ENCODE measurements at regions not wholly inside any gene's neighbourhood (a gene's known extent, or its start where the extent isn't known, plus 50 kb on each side); places are given as distances from the start of the nearest gene placed in this dataset.

DNA sequence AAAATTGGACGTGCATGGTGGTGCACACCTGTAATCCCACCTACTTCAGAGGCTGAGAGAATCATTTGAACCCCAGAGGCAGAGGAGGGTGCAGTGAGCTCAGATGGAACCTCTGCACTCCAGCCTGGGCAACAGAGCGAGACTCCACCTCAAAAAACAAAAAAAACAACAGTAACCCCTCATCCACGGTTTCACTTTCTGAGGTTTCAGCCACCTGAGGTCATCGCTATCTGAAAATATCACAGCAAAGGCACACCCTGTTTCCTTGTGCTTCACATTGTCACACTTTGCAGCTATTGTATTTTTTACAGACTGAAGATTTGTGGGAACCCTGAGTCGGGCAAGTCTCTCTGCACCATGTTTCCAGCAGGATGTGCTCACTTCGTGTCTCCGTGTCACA, 54.1 kb upstream of the FOXQ1 start:
- DNase-seq (ENCODE audit: low read depth) = no peak
- no peak overlapping the region for H3K4me3 ChIP-seq (ENCODE audit: low read depth, low read length)
- TF ChIP-seq, protein P1, sequence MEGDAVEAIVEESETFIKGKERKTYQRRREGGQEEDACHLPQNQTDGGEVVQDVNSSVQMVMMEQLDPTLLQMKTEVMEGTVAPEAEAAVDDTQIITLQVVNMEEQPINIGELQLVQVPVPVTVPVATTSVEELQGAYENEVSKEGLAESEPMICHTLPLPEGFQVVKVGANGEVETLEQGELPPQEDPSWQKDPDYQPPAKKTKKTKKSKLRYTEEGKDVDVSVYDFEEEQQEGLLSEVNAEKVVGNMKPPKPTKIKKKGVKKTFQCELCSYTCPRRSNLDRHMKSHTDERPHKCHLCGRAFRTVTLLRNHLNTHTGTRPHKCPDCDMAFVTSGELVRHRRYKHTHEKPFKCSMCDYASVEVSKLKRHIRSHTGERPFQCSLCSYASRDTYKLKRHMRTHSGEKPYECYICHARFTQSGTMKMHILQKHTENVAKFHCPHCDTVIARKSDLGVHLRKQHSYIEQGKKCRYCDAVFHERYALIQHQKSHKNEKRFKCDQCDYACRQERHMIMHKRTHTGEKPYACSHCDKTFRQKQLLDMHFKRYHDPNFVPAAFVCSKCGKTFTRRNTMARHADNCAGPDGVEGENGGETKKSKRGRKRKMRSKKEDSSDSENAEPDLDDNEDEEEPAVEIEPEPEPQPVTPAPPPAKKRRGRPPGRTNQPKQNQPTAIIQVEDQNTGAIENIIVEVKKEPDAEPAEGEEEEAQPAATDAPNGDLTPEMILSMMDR (conservative IDR thresholded peaks at IDR 0.05; ENCODE audit: low read depth, low read length) = no peak

DNA sequence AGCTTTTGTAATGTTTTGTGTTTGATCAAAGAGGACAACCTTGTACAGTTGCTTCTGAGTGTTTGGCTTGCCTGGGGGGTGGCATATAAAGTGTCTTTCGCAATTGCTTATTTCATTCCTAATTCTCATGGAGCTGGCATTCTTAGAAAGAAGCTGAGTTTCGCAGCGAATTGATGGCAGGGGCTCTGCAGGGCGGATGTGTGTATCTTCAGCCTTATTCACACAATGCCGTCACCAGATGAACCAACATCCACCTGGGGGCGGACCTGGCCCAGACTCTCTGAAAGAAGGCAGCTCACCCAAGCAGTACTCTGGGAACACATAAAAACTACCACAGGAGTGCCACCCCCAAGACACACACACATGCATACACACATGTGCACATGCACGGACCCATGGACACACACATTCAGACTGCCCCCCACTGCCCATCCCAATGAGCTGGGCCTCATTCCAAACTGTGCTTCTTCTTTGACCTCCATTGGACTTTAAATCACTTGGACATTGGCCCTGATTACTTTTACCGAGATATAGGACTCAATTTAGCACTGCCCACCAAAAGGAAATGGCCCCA, 55.4 kb upstream of the FOXQ1 start:
- no peak overlapping the region for H3K4me3 ChIP-seq (ENCODE audit: low read depth, low read length)
- DNase-seq (ENCODE audit: low read depth) = no peak
- TF ChIP-seq, protein P1 (conservative IDR thresholded peaks at IDR 0.05; ENCODE audit: low read depth, low read length) = no peak

GRCh38 chr6:1255636-1256365, 56.1 kb upstream of the FOXQ1 start:
- DNase-seq (ENCODE audit: low read depth) = peak; percentile 28
- TF ChIP-seq, protein P1 (conservative IDR thresholded peaks at IDR 0.05; ENCODE audit: low read depth, low read length) = no peak
- no peak overlapping the region for H3K4me3 ChIP-seq (ENCODE audit: low read depth, low read length)

DNA sequence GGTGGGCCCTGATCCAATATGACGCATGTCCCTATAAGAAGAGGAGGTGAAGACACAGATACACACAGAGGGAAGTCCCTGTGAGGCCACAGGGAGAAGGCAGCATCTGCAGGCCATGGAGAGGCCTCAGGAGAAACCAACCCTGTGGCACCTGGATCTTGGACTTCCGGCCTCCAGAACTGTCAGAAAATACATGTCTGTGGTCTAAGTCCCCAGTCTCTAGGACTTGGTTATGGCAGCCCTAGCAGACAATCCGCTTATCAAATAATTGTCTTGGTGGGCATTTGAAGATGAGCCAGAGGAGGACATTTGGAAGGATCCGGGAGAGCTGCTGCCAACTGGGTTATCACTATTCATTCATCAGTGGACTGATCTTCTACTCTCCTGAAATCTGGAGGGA, 57.6 kb upstream of the FOXQ1 start:
- DNase-seq (ENCODE audit: low read depth) = no peak
- H3K4me3 ChIP-seq (ENCODE audit: low read depth, low read length) = no peak overlapping the region
- TF ChIP-seq, protein P1 (conservative IDR thresholded peaks at IDR 0.05; ENCODE audit: low read depth, low read length) = no peak

DNA sequence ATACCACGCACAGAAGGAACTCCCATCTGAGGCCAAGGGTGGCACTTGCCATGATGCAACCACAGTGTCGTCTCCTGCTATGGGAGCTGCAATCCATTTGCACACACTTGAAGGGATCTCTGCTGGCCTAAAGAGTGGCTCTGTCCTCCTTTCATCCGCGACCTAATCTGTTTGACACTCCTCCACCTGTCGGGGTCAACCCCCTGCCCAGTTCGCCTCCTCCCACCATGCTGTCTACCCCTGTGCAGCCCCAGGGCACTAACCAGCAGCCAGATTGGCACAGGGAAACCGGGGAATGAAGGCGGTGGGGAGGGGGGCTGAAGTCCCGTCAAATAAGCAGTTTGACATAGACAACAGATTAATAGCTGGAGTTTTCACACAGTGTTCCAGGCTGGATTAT, 58.1 kb upstream of the FOXQ1 start:
- TF ChIP-seq, protein P1 (conservative IDR thresholded peaks at IDR 0.05; ENCODE audit: low read depth, low read length) = no peak
- no peak for DNase-seq (ENCODE audit: low read depth)
- no peak overlapping the region for H3K4me3 ChIP-seq (ENCODE audit: low read depth, low read length)

DNA sequence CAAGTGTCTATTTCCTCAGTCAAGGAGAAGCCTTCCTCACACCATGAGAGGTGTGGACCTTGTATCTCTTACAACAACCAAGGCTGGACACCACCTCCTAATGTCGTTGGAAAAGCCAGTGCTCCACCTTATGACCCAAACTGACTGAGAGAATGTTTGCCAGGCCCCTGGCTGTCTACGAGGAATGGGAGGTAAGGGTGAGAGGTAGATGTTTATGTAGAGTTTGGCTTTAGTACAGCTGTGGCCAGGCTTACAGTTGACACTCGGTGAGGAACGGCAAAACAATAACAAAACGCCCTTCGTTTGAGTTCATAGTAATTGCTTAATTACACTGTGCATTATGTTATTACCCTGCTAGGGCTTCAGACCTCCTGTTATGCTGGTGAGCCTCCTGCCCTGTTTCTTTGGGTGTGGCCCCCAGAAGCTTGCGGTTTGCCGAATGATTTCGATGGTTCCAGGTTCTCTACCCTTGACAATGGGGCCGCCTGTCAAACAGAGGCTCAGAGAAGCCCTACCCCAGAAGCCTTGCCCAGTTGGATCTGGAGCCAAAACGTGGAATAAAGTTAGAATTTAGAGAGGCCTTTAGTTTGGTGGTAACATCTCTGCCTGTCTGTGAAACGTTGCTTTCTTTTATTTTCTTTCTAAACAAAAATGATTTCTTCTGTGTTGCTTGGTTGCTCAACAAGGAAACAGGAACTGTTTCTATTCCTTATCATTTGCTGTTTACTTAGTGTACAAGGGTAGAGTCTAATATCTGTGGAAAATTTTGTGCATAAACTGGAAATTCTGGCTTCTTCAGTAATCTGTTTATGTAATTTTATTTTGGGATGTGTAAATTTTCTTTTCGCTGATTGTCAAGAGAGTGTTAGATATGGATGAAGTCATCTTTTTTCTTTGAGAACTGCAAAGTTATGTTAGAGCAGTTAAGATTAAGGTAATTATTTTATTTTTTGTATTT, 60.4 kb upstream of the FOXQ1 start:
- TF ChIP-seq, protein P1 (conservative IDR thresholded peaks at IDR 0.05; ENCODE audit: low read depth, low read length) = no peak
- DNase-seq (ENCODE audit: low read depth) = no peak

More for the DNA sequence above, 60.4 kb upstream of the FOXQ1 start:
- H3K4me3 ChIP-seq (ENCODE audit: low read depth, low read length) = no peak overlapping the region
